HTR-8/SVneo (cell line): ENCODE measurements at regions not wholly inside any gene's neighbourhood (a gene's known extent, or its start where the extent isn't known, plus 50 kb on each side); places are given as distances from the start of the nearest gene placed in this dataset.
"Not testable (repeated sequence)": the region's sequence is repeated elsewhere in the genome, so short reads cannot be mapped to it uniquely, and the experiment has no call there.

Experiments used
- DNase-seq: peaks from one replicate; pipeline ENCODE4 v3.0.0; 2011; ENCODE audit warnings: low spot score, mixed read lengths; ENCODE audit not compliant: insufficient read length
- FAIRE-seq: peaks from 2 replicates; lab custom pipeline; 2011; peaks lifted over from hg19 to GRCh38; lab: Jason Lieb, UNC

- DNase-seq (no peak), FAIRE-seq (no peak)
These were observed 262.9 kb upstream of the GULP1 start for GRCh38 chr2:188028739-188029138.

GRCh38 chr2:188032306-188032705 lies 259.4 kb upstream of the GULP1 start:
- DNase-seq = no peak
- FAIRE-seq = no peak

GRCh38 chr2:188032786-188033185 lies 258.9 kb upstream of the GULP1 start:
- DNase-seq = no peak
- FAIRE-seq = no peak

- FAIRE-seq, DNase-seq: not testable (repeated sequence)
These were observed 258.4 kb upstream of the GULP1 start for GRCh38 chr2:188033240-188033639.

- not testable (repeated sequence) for FAIRE-seq, DNase-seq
These were observed 257.6 kb upstream of the GULP1 start for GRCh38 chr2:188034102-188034501.

GRCh38 chr2:188035377-188035776 lies 256.3 kb upstream of the GULP1 start:
- not testable (repeated sequence) for FAIRE-seq, DNase-seq

- DNase-seq, FAIRE-seq: not testable (repeated sequence)
These were observed 254.9 kb upstream of the GULP1 start for GRCh38 chr2:188036786-188037185.

- DNase-seq = no peak
- no peak for FAIRE-seq
These were observed 252.4 kb upstream of the GULP1 start for GRCh38 chr2:188039307-188039706.

GRCh38 chr2:188042412-188042811 lies 249.3 kb upstream of the GULP1 start:
- FAIRE-seq = no peak

GRCh38 chr2:188045016-188045415 lies 246.7 kb upstream of the GULP1 start:
- no peak for DNase-seq
- no peak for FAIRE-seq

More at GRCh38 chr2:188042412-188042811, 249.3 kb upstream of the GULP1 start:
- DNase-seq = peak; percentile 12

GRCh38 chr2:188046437-188046836 lies 245.2 kb upstream of the GULP1 start:
- no peak for FAIRE-seq
- DNase-seq = no peak

- DNase-seq (no peak), FAIRE-seq (no peak)
These were observed 243.9 kb upstream of the GULP1 start for GRCh38 chr2:188047735-188048134.

GRCh38 chr2:188050726-188051125 lies 240.9 kb upstream of the GULP1 start:
- FAIRE-seq = no peak
- DNase-seq = no peak

GRCh38 chr2:188051706-188052105 lies 240.0 kb upstream of the GULP1 start:
- DNase-seq (no peak), FAIRE-seq (no peak)

GRCh38 chr2:188065386-188065785 lies 226.3 kb upstream of the GULP1 start:
- FAIRE-seq (no peak), DNase-seq (no peak)

GRCh38 chr2:188068093-188068492 lies 223.6 kb upstream of the GULP1 start:
- FAIRE-seq = no peak
- no peak for DNase-seq

- DNase-seq (no peak), FAIRE-seq (no peak)
These were observed 215.3 kb upstream of the GULP1 start for GRCh38 chr2:188076149-188077056.

- no peak for FAIRE-seq
These were observed 213.9 kb upstream of the GULP1 start for GRCh38 chr2:188077757-188078156.

GRCh38 chr2:188078534-188078933 lies 213.1 kb upstream of the GULP1 start:
- no peak for FAIRE-seq
- DNase-seq = no peak

More at GRCh38 chr2:188077757-188078156, 213.9 kb upstream of the GULP1 start:
- DNase-seq = no peak

GRCh38 chr2:188079196-188079595 lies 212.5 kb upstream of the GULP1 start:
- DNase-seq (peak; percentile 46), FAIRE-seq (peak; percentile 93)

- FAIRE-seq (no peak), DNase-seq (no peak)
These were observed 206.3 kb upstream of the GULP1 start for GRCh38 chr2:188085421-188085820.

GRCh38 chr2:188089901-188090300 lies 201.8 kb upstream of the GULP1 start:
- DNase-seq = no peak

More at GRCh38 chr2:188089901-188090300, 201.8 kb upstream of the GULP1 start:
- FAIRE-seq = no peak
